SH-SY5Y (cell line): ENCODE measurements at regions not wholly inside any gene's neighbourhood (a gene's known extent, or its start where the extent isn't known, plus 50 kb on each side); places are given as distances from the start of the nearest gene placed in this dataset.

ENCODE experiments used
- GATA2 ChIP-seq: IDR thresholded peaks from 2 replicates; pipeline ENCODE4 v1.6.1; 2011; ENCODE audit warnings: mild to moderate bottlenecking, low read depth, low read length
- GATA3 ChIP-seq: IDR thresholded peaks from 2 replicates; pipeline ENCODE4 v1.6.1; 2011; ENCODE audit warnings: low read depth, mild to moderate bottlenecking, low read length, moderate library complexity

- TF ChIP-seq GATA3 (no peak), GATA2 (no peak)
Measured at GRCh38 chr11:98828986-98829708, 191.6 kb upstream of the CNTN5 start.
